Cardiac fibroblast (primary cell): ENCODE measurements at regions not wholly inside any gene's neighbourhood (a gene's known extent, or its start where the extent isn't known, plus 50 kb on each side); places are given as distances from the start of the nearest gene placed in this dataset.
A peak's percentile ranks its signal among the peaks of the same experiment; 100 is the strongest.

Experiments used
- DNase-seq, 2 donors: peaks; one replicate each; pipeline versions ENCODE4 v3.0.0 to v3.0.0-alpha.2; 2010; ENCODE audit warnings: low read depth in 2 of 2
- H3K4me3 ChIP-seq, 2 donors: replicated peaks in 1 of 2; 1 replicate in 1 of 2; 2 replicates in 1 of 2; pipeline ENCODE4 v1.5.1; 2011; ENCODE audit warnings: low read depth in 2 of 2, low read length in 2 of 2, mild to moderate bottlenecking in 2 of 2, moderate library complexity in 1 of 2
- CTCF ChIP-seq: IDR thresholded peaks from one replicate; pipeline ENCODE4 v1.5.1; 2011; ENCODE audit warnings: low read depth, mild to moderate bottlenecking, low read length, inconsistent platforms

GRCh38 chr14:61643555-61643954, 51.8 kb upstream of the HIF1A start:
- no peak overlapping the region for H3K4me3 ChIP-seq
- TF ChIP-seq CTCF = no peak
- DNase-seq = peak in 1 of 2 donors; percentile 60

GRCh38 chr14:61644175-61644574, 51.1 kb upstream of the HIF1A start:
- no peak for TF ChIP-seq CTCF
- DNase-seq = no peak
- H3K4me3 ChIP-seq = no peak overlapping the region

- TF ChIP-seq CTCF = no peak
- no peak for DNase-seq
- H3K4me3 ChIP-seq = no peak overlapping the region
These were observed 50.5 kb upstream of the HIF1A start for GRCh38 chr14:61644834-61645233.

GRCh38 chr14:61645247-61645646, 50.1 kb upstream of the HIF1A start:
- H3K4me3 ChIP-seq = no peak overlapping the region
- DNase-seq = no peak
- TF ChIP-seq CTCF = no peak
